ENCODE measurements at regions not wholly inside any gene's neighbourhood (a gene's known extent, or its start where the extent isn't known, plus 50 kb on each side); places are given as distances from the start of the nearest gene placed in this dataset.

- Histone ChIP-seq H3K27me3 (ENCODE audit: insufficient read depth, low read length) (no peaks in the 10 kb centered on the region), H2AFZ (ENCODE audit: low read depth, low read length, poor library complexity, severe bottlenecking) (no peak overlapping the region), H3K9ac (ENCODE audit: low read length) (no peak overlapping the region), H3K4me1 (ENCODE audit: control insufficient read depth in 1 of 2, insufficient read depth in 2 of 2, low read length in 2 of 2) (no peaks in the 10 kb centered on the region), H3K9me3 (ENCODE audit: control insufficient read depth in 1 of 2, insufficient read depth in 1 of 2, low read depth in 1 of 2, low read length in 2 of 2) (no peaks in the 10 kb centered on the region), H3K4me3 (replicated peaks in 1 of 2; ENCODE audit: low read depth in 1 of 2, low read length in 2 of 2) (no peak overlapping the region), H3K4me2 (ENCODE audit: low read length) (no peak overlapping the region), H4K20me1 (ENCODE audit: insufficient read depth) (no peaks in the 10 kb centered on the region), H3K27ac (ENCODE audit: low read depth, low read length) (no peak overlapping the region), H3K9me2 (ENCODE audit: insufficient read depth) (no peaks in the 10 kb centered on the region), H3K79me2 (ENCODE audit: insufficient read depth, low read length) (no peaks in the 10 kb centered on the region), H3K36me3 (ENCODE audit: control insufficient read depth in 1 of 2, insufficient read depth in 2 of 2, low read length in 2 of 2) (no peaks in the 10 kb centered on the region)
- intact Hi-C loops (cut with micrococcal nuclease), result no loop called here
- POLR2A ChIA-PET, result interaction anchor here (0.9 kb wide), 1 partner anchor 44 kb away, joined by 3 read pairs; no protein-coding TSS in a partner anchor
- no peak for ATAC-seq
- TF ChIP-seq JUND (IDR thresholded peaks at IDR 0.05) (no peak), EZH2 (IDR thresholded peaks at IDR 0.05) (no peak), REST (IDR thresholded peaks at IDR 0.05; ENCODE audit: low read depth) (no peak), POLR2A (IDR thresholded peaks at IDR 0.05; ENCODE audit: borderline replicate concordance, extremely low read depth, insufficient read depth, insufficient read length) (no peak), YY1 (IDR thresholded peaks at IDR 0.05; ENCODE audit: extremely low read depth, insufficient replicate concordance, low read depth, low read length) (no peak), TCF7L2 (IDR thresholded peaks at IDR 0.05; ENCODE audit: borderline replicate concordance, extremely low read depth, insufficient read depth, insufficient read length) (no peak), SRF (IDR thresholded peaks at IDR 0.05; ENCODE audit: low read depth) (no peak), ELF1 (IDR thresholded peaks at IDR 0.05; ENCODE audit: borderline replicate concordance, low read depth) (no peak), SIN3A (IDR thresholded peaks at IDR 0.05; ENCODE audit: low read depth) (no peak), EZH2phosphoT487 (IDR thresholded peaks at IDR 0.05; ENCODE audit: borderline replicate concordance) (no peak), SP1 (IDR thresholded peaks at IDR 0.05; ENCODE audit: low read depth) (no peak), POLR2AphosphoS5 (IDR thresholded peaks at IDR 0.05; ENCODE audit: low read depth, low read length) (no peak), RAD21 (IDR thresholded peaks at IDR 0.05; ENCODE audit: low read depth) (no peak), CBX3 (IDR thresholded peaks at IDR 0.05; ENCODE audit: low read depth) (no peak), FOSL1 (IDR thresholded peaks at IDR 0.05; ENCODE audit: low read depth) (no peak), CEBPB (IDR thresholded peaks at IDR 0.05; ENCODE audit: low read depth) (no peak)
- TF ChIP-seq, protein P1, sequence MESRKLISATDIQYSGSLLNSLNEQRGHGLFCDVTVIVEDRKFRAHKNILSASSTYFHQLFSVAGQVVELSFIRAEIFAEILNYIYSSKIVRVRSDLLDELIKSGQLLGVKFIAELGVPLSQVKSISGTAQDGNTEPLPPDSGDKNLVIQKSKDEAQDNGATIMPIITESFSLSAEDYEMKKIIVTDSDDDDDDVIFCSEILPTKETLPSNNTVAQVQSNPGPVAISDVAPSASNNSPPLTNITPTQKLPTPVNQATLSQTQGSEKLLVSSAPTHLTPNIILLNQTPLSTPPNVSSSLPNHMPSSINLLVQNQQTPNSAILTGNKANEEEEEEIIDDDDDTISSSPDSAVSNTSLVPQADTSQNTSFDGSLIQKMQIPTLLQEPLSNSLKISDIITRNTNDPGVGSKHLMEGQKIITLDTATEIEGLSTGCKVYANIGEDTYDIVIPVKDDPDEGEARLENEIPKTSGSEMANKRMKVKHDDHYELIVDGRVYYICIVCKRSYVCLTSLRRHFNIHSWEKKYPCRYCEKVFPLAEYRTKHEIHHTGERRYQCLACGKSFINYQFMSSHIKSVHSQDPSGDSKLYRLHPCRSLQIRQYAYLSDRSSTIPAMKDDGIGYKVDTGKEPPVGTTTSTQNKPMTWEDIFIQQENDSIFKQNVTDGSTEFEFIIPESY (IDR thresholded peaks at IDR 0.05; ENCODE audit: extremely low read depth, insufficient replicate concordance, low read length), result no peak
- TF ChIP-seq, protein P2, sequence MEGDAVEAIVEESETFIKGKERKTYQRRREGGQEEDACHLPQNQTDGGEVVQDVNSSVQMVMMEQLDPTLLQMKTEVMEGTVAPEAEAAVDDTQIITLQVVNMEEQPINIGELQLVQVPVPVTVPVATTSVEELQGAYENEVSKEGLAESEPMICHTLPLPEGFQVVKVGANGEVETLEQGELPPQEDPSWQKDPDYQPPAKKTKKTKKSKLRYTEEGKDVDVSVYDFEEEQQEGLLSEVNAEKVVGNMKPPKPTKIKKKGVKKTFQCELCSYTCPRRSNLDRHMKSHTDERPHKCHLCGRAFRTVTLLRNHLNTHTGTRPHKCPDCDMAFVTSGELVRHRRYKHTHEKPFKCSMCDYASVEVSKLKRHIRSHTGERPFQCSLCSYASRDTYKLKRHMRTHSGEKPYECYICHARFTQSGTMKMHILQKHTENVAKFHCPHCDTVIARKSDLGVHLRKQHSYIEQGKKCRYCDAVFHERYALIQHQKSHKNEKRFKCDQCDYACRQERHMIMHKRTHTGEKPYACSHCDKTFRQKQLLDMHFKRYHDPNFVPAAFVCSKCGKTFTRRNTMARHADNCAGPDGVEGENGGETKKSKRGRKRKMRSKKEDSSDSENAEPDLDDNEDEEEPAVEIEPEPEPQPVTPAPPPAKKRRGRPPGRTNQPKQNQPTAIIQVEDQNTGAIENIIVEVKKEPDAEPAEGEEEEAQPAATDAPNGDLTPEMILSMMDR (IDR thresholded peaks at IDR 0.05 in 2 of 3, conservative IDR thresholded peaks at IDR 0.05 in 1 of 3; ENCODE audit: borderline replicate concordance in 1 of 3, insufficient read depth in 1 of 3, low read depth in 2 of 3, low read length in 2 of 3), result no peak
- RAD21 ChIA-PET (ENCODE audit: low non-redundant PET in 1 of 2, low total read pairs in 2 of 2, uncharacterized antibody in 2 of 2, unreplicated experiment in 2 of 2), result no interaction called here
- BruUV-seq (replicated peaks), result no TSS peak
- CTCF ChIA-PET, result no interaction called here
- DNase-seq (ENCODE audit: low read depth, low spot score), result no peak
Observed at GRCh38 chr5:74499256-74500050, 141.1 kb downstream of the ENC1 start.
